Heart left ventricle (tissue), 13 donors: ENCODE measurements at regions not wholly inside any gene's neighbourhood (a gene's known extent, or its start where the extent isn't known, plus 50 kb on each side); places are given as distances from the start of the nearest gene placed in this dataset.

Experiments used
- POLR2A ChIP-seq, 2 donors: fragments of 450-650 bp; IDR thresholded peaks; one replicate each; pipeline ENCODE4 v1.6.1; 2017; ENCODE audit warnings: antibody characterized with exemption in 2 of 2, mild to moderate bottlenecking in 2 of 2, moderate library complexity in 2 of 2
- TF ChIP-seq, protein P1 (sequence below), 12 donors: fragments of 200-600 bp; sonication (generic) in 4 of 12; IDR thresholded peaks; one replicate each; pipeline versions ENCODE4 v1.5.0 to v1.8.0; 2018 to 2022; ENCODE audit warnings: antibody characterized with exemption in 12 of 12, mild to moderate bottlenecking in 5 of 12
- donor health status: ischemic (EF 13 %, LVEDD 7.1; RV severe dilation, severe dysfunction).
- donor health status: DM: no; HTN: yes; CAD: no.
- donor health status: DM: no; HTN: no; CAD: no.
- donor health status: ischemic (EF 25% LVEDD 6.9; RV normal size, moderate dysfunction).
- donor health status: ischemic (EF 25% LVEDD 5.7; RV mildly dilated, moderate dysfunction).
- donor health status: ischemic (EF 35%, LVEDD 5.7; RV mildly dilated, moderate dysfunction).
- donor health status: nonischemic (EF 11% LVEDD 7.7; RV severe dilation, severe dysfunction).
- donor health status: DM: yes; HTN: yes; CAD: no.
- donor health status: PGD.
- donor health status: ischemic (EF 29% LVEDD 5.4; RV normal size, mild dysfunction).
- donor health status: nonischemic (EF 23%, LVEDD 6.1; RV moderate dilation, normal function).

DNA sequence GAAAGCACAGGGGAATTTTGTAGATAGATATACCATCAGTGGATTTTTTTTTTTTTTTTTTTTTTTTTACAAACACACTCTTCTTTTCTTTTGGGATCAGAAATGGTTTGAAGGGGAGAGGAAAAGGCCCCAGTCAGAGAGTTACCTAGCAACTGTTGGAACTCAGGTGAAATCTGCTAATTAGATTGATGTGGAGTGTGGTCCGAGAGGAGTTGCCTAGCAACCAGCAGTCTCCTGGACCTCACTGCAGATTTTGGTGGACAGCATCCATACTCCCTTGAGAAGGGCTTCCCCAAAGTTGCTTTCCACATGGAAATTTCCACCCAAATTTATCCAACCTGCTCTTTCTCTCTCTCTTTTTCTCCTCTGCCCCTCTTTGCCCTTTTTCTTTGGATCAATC is 165.4 kb downstream of the UTP18 start:
- TF ChIP-seq, protein P1, sequence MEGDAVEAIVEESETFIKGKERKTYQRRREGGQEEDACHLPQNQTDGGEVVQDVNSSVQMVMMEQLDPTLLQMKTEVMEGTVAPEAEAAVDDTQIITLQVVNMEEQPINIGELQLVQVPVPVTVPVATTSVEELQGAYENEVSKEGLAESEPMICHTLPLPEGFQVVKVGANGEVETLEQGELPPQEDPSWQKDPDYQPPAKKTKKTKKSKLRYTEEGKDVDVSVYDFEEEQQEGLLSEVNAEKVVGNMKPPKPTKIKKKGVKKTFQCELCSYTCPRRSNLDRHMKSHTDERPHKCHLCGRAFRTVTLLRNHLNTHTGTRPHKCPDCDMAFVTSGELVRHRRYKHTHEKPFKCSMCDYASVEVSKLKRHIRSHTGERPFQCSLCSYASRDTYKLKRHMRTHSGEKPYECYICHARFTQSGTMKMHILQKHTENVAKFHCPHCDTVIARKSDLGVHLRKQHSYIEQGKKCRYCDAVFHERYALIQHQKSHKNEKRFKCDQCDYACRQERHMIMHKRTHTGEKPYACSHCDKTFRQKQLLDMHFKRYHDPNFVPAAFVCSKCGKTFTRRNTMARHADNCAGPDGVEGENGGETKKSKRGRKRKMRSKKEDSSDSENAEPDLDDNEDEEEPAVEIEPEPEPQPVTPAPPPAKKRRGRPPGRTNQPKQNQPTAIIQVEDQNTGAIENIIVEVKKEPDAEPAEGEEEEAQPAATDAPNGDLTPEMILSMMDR (IDR thresholded peaks at IDR 0.05) = no peak
- no peak for TF ChIP-seq POLR2A (IDR thresholded peaks at IDR 0.05)
